Natural killer cell (primary cell): ENCODE measurements at regions not wholly inside any gene's neighbourhood (a gene's known extent, or its start where the extent isn't known, plus 50 kb on each side); places are given as distances from the start of the nearest gene placed in this dataset.

Source experiments
- ATAC-seq, 3 donors: fragments of 150-1000 bp in 2 of 3; fragments of 200-7000 bp in 1 of 3; cut with Tn5 transposase; 1 replicate in 1 of 3; 2 replicates in 2 of 3; pipeline ENCODE4 v1.10.0; 2021; ENCODE audit warnings: mild to moderate bottlenecking in 2 of 3, moderate library complexity in 2 of 3
- DNase-seq, 2 donors: peaks; one replicate each; pipeline versions ENCODE4 v3.0.0 to v3.0.0-alpha.2; 2013 to 2021; ENCODE audit warnings: mixed read lengths in 1 of 2
- H3K27ac ChIP-seq: one replicate; pipeline ENCODE4 v1.5.1; 2013; ENCODE audit warnings: mild to moderate bottlenecking, low read length
- H3K27me3 ChIP-seq: one replicate; pipeline ENCODE4 v1.6.1; 2013; ENCODE audit warnings: low read length; ENCODE audit not compliant: control insufficient read depth, insufficient read depth
- H3K36me3 ChIP-seq: one replicate; pipeline ENCODE4 v1.6.1; 2013; ENCODE audit warnings: low read length; ENCODE audit not compliant: control insufficient read depth, insufficient read depth
- H3K4me1 ChIP-seq: one replicate; pipeline ENCODE4 v1.6.1; 2013; ENCODE audit warnings: low read length; ENCODE audit not compliant: control insufficient read depth, insufficient read depth
- H3K4me3 ChIP-seq: one replicate; pipeline ENCODE4 v1.5.1; 2013; ENCODE audit warnings: low read length
- H3K9me3 ChIP-seq: one replicate; pipeline ENCODE4 v1.6.1; 2013; ENCODE audit warnings: low read length; ENCODE audit not compliant: control insufficient read depth, insufficient read depth
- H3K27ac Mint-ChIP-seq, 2 donors: one replicate each; pipeline ENCODE4 v1.8.0; 2022; ENCODE audit warnings: mild to moderate bottlenecking in 2 of 2, mixed read lengths in 2 of 2, moderate library complexity in 1 of 2
- H3K27me3 Mint-ChIP-seq, 2 donors: one replicate each; pipeline ENCODE4 v1.8.0; 2022; ENCODE audit warnings: low read depth in 2 of 2, mixed read lengths in 2 of 2
- H3K36me3 Mint-ChIP-seq: one replicate; pipeline ENCODE4 v1.8.0; 2022; ENCODE audit warnings: mixed read lengths
- H3K4me1 Mint-ChIP-seq, 2 donors: one replicate each; pipeline ENCODE4 v1.8.0; 2022; ENCODE audit warnings: mixed read lengths in 2 of 2
- H3K4me3 Mint-ChIP-seq: one replicate; pipeline ENCODE4 v1.8.0; 2022; ENCODE audit warnings: mild to moderate bottlenecking, moderate library complexity, mixed read lengths
- H3K9me3 Mint-ChIP-seq, 2 donors: one replicate each; pipeline ENCODE4 v1.8.0; 2022; ENCODE audit warnings: mixed read lengths in 2 of 2
- WGBS: methylation state at CpG from one replicate; pipeline ENCODE4 v1.1.7; 2013; ENCODE audit warnings: missing lambda C conversion rate; ENCODE audit not compliant: insufficient coverage; 5-methylcytosine and 5-hydroxymethylcytosine counted together
- intact Hi-C: fragments of 100-400 bp; cut with micrococcal nuclease; formaldehyde crosslinking; loops from one replicate; pipeline ENCODE4 v1.14.2; 2022
- TF ChIP-seq, protein P1 (sequence below): fragments of 200-600 bp; IDR thresholded peaks from one replicate; pipeline ENCODE4 v1.8.0; 2022; ENCODE audit warnings: antibody characterized with exemption

DNA sequence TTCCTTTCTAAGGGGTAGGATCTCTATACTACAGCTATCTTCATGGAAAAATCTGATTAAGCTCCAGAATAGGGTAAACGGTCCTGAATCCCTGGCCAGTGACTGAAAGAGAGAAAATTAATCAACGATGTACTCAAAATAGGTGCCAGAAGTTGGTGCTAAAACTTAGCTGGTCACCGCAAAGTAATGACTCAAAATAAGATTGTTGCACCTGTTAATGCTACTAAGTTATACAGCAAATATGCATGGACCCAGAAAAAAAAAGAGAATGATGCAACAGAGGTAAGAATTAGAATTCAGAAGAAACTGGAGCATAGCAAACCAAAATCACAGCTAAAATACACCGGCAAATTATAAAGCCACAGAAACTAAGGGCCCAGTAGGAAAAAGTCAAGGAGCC is 239.7 kb upstream of the FAM241A start:
- 80% methylated on average over 3 of the region's 4 CpGs for WGBS

DNA sequence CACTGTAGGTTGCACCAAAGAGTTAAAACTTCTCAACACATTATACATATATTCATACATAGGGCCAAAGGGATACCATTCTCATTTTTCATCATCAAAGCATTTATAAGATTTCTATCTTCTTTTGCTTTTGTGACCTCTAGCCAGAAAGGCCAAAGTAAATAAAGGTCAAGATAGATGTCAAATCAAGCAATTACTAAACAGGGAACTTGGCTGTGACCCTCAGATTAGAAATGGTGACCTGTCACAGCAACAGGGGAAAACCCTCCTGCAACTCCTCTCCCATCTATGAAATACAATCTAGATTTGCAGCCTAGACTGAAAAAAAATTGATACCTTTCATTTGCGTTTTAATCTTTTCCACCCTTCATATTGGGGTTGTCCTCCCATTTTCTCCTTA is 225.6 kb upstream of the FAM241A start:
- no peaks in the 10 kb centered on the region for H3K4me1 ChIP-seq
- no peak for DNase-seq
- TF ChIP-seq, protein P1, sequence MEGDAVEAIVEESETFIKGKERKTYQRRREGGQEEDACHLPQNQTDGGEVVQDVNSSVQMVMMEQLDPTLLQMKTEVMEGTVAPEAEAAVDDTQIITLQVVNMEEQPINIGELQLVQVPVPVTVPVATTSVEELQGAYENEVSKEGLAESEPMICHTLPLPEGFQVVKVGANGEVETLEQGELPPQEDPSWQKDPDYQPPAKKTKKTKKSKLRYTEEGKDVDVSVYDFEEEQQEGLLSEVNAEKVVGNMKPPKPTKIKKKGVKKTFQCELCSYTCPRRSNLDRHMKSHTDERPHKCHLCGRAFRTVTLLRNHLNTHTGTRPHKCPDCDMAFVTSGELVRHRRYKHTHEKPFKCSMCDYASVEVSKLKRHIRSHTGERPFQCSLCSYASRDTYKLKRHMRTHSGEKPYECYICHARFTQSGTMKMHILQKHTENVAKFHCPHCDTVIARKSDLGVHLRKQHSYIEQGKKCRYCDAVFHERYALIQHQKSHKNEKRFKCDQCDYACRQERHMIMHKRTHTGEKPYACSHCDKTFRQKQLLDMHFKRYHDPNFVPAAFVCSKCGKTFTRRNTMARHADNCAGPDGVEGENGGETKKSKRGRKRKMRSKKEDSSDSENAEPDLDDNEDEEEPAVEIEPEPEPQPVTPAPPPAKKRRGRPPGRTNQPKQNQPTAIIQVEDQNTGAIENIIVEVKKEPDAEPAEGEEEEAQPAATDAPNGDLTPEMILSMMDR: no peak
- ATAC-seq: no peak
- no peak overlapping the region for H3K4me3 ChIP-seq
- H3K27me3 ChIP-seq: no peaks in the 10 kb centered on the region
- H3K36me3 Mint-ChIP-seq: no peaks in the 10 kb centered on the region
- peaks cover 3% of the 10 kb centered on the region for H3K9me3 ChIP-seq
- no peaks in the 10 kb centered on the region for H3K36me3 ChIP-seq
- no peaks in the 10 kb centered on the region for H3K4me1 Mint-ChIP-seq
- H3K4me3 Mint-ChIP-seq: no peak overlapping the region
- no peak overlapping the region for H3K27ac Mint-ChIP-seq
- intact Hi-C loops: no loop called here
- peaks cover 3 to 14% of the 10 kb centered on the region in 2 donors for H3K9me3 Mint-ChIP-seq
- WGBS: 100% methylated on average over 1 of the region's 1 CpG
- H3K27ac ChIP-seq: no peak overlapping the region
- H3K27me3 Mint-ChIP-seq: no peaks in the 10 kb centered on the region

More for the DNA sequence above, 239.7 kb upstream of the FAM241A start:
- Histone ChIP-seq H3K4me1 (no peaks in the 10 kb centered on the region), H3K27me3 (no peaks in the 10 kb centered on the region), H3K27ac (no peak overlapping the region), H3K36me3 (no peaks in the 10 kb centered on the region), H3K4me3 (no peak overlapping the region), H3K9me3 (no peaks in the 10 kb centered on the region)
- Mint-ChIP-seq H3K36me3 (no peaks in the 10 kb centered on the region), H3K9me3 (peaks cover 0 to 2% of the 10 kb centered on the region in 2 donors), H3K27me3 (no peaks in the 10 kb centered on the region), H3K4me3 (no peak overlapping the region), H3K4me1 (no peaks in the 10 kb centered on the region), H3K27ac (no peak overlapping the region)
- ATAC-seq: no peak
- intact Hi-C loops: no loop called here
- DNase-seq: no peak
- TF ChIP-seq, protein P1: no peak

GRCh38 chr4:111921714-111922113 is 223.5 kb upstream of the FAM241A start:
- H3K27me3 ChIP-seq: no peaks in the 10 kb centered on the region
- no peak overlapping the region for H3K27ac ChIP-seq
- H3K27ac Mint-ChIP-seq: no peak overlapping the region
- peaks cover 3 to 12% of the 10 kb centered on the region in 2 donors for H3K9me3 Mint-ChIP-seq
- intact Hi-C loops: no loop called here
- 89% methylated on average over 2 of the region's 3 CpGs for WGBS
- no peaks in the 10 kb centered on the region for H3K36me3 ChIP-seq
- peaks cover 3% of the 10 kb centered on the region for H3K9me3 ChIP-seq
- ATAC-seq (no peak), DNase-seq (no peak)
- no peak overlapping the region for H3K4me3 Mint-ChIP-seq
- no peak overlapping the region for H3K4me3 ChIP-seq
- no peaks in the 10 kb centered on the region for H3K36me3 Mint-ChIP-seq
- no peaks in the 10 kb centered on the region for H3K4me1 ChIP-seq
- TF ChIP-seq, protein P1: no peak
- no peaks in the 10 kb centered on the region for H3K27me3 Mint-ChIP-seq
- H3K4me1 Mint-ChIP-seq: no peaks in the 10 kb centered on the region

DNA sequence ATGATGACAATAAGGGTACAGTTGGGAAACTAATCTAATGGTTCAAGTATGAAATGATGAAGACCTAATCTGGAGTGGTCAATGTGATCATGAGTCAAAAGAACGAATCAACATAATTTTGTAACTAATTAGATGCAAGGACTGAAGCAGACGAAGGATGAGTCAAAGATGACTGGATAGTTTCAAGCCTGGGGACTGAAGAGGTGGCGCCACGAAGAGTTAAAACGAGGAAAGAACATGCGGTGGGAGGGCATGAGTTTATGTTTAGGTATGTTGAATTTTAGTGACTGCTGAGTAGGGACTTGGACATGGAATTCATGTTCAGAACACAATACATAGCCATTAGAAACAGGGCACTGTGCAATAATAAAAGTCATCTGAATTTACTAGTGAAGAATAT is 221.5 kb upstream of the FAM241A start:
- peaks cover 0 to 7% of the 10 kb centered on the region in 2 donors for H3K9me3 Mint-ChIP-seq
- DNase-seq (no peak), ATAC-seq (no peak)
- no peak overlapping the region for H3K4me3 ChIP-seq
- H3K27me3 ChIP-seq: no peaks in the 10 kb centered on the region
- no peaks in the 10 kb centered on the region for H3K36me3 Mint-ChIP-seq
- no peaks in the 10 kb centered on the region for H3K9me3 ChIP-seq
- TF ChIP-seq, protein P1: no peak
- H3K4me3 Mint-ChIP-seq: no peak overlapping the region
- no peaks in the 10 kb centered on the region for H3K4me1 ChIP-seq
- H3K4me1 Mint-ChIP-seq: no peaks in the 10 kb centered on the region
- no peaks in the 10 kb centered on the region for H3K36me3 ChIP-seq
- intact Hi-C loops: no loop called here
- H3K27me3 Mint-ChIP-seq: no peaks in the 10 kb centered on the region
- H3K27ac Mint-ChIP-seq: no peak overlapping the region
- no peak overlapping the region for H3K27ac ChIP-seq
- WGBS: 95% methylated on average over 6 of the region's 6 CpGs
